Embryonic facial prominence (tissue), 1 donor: ENCODE measurements at regions not wholly inside any gene's neighbourhood (a gene's known extent, or its start where the extent isn't known, plus 50 kb on each side); places are given as distances from the start of the nearest gene placed in this dataset.
"Not testable (repeated sequence)": the region's sequence is repeated elsewhere in the genome, so short reads cannot be mapped to it uniquely, and the experiment has no call there.

ENCODE experiments used
- DNase-seq: peaks from one replicate; pipeline ENCODE4 v3.0.0-alpha.2; 2016; ENCODE audit errors: extremely low spot score

GRCh38 chr6:21333715-21334114 is 259.8 kb upstream of the SOX4 start:
- no peak for DNase-seq

- no peak for DNase-seq
These were observed 258.9 kb upstream of the SOX4 start for GRCh38 chr6:21334651-21335050.

- DNase-seq, result no peak
These were observed 258.0 kb upstream of the SOX4 start for GRCh38 chr6:21335591-21335990.

GRCh38 chr6:21337263-21337662 is 256.3 kb upstream of the SOX4 start:
- no peak for DNase-seq

GRCh38 chr6:21340573-21340972 is 253.0 kb upstream of the SOX4 start:
- no peak for DNase-seq

- DNase-seq, result no peak
These were observed 251.6 kb upstream of the SOX4 start for GRCh38 chr6:21341910-21342309.

- DNase-seq, result no peak
These were observed 251.1 kb upstream of the SOX4 start for GRCh38 chr6:21342501-21342900.

- DNase-seq, result not testable (repeated sequence)
These were observed 247.8 kb upstream of the SOX4 start for GRCh38 chr6:21345704-21346103.

- no peak for DNase-seq
These were observed 245.4 kb upstream of the SOX4 start for GRCh38 chr6:21348146-21348503.

- DNase-seq, result no peak
These were observed 244.9 kb upstream of the SOX4 start for GRCh38 chr6:21348504-21349195.

GRCh38 chr6:21349834-21350233 is 243.7 kb upstream of the SOX4 start:
- DNase-seq, result no peak

GRCh38 chr6:21350926-21351325 is 242.6 kb upstream of the SOX4 start:
- DNase-seq, result no peak

GRCh38 chr6:21352131-21352530 is 241.4 kb upstream of the SOX4 start:
- DNase-seq, result no peak

GRCh38 chr6:21354805-21355238 is 238.7 kb upstream of the SOX4 start:
- no peak for DNase-seq

- no peak for DNase-seq
These were observed 237.9 kb upstream of the SOX4 start for GRCh38 chr6:21355638-21356037.

GRCh38 chr6:21357262-21357661 is 236.3 kb upstream of the SOX4 start:
- DNase-seq, result no peak

- DNase-seq, result no peak
These were observed 233.6 kb upstream of the SOX4 start for GRCh38 chr6:21359926-21360325.

GRCh38 chr6:21360336-21360735 is 233.2 kb upstream of the SOX4 start:
- DNase-seq, result no peak

GRCh38 chr6:21367148-21367547 is 226.4 kb upstream of the SOX4 start:
- no peak for DNase-seq

GRCh38 chr6:21367649-21368154 is 225.8 kb upstream of the SOX4 start:
- no peak for DNase-seq

- no peak for DNase-seq
These were observed 222.5 kb upstream of the SOX4 start for GRCh38 chr6:21371061-21371460.

- DNase-seq, result peak; percentile 70
These were observed 221.8 kb upstream of the SOX4 start for GRCh38 chr6:21371676-21372171.

GRCh38 chr6:21375151-21376116 is 218.1 kb upstream of the SOX4 start:
- no peak for DNase-seq
